SK-N-SH (cell line): ENCODE measurements at regions not wholly inside any gene's neighbourhood (a gene's known extent, or its start where the extent isn't known, plus 50 kb on each side); places are given as distances from the start of the nearest gene placed in this dataset.

Experiments used
- CTCF ChIA-PET: fragments of 300-600, 350-600 bp; formaldehyde crosslinking; extraction: SDS; loops from one replicate; lab custom pipeline; 2021; lab: Yijun Ruan, JAX
- POLR2A ChIA-PET: fragments of 350-600 bp; sonication (Branson Sonifier 250); formaldehyde crosslinking; extraction: SDS; loops from one replicate; lab custom pipeline; 2020; ENCODE audit warnings: antibody characterized with exemption, inconsistent platforms; lab: Yijun Ruan, JAX
- DNase-seq: peaks from one replicate; pipeline ENCODE4 v3.0.0; 2012
- H2AFZ ChIP-seq: fragments of 200-600 bp; sonication (generic); 2 replicates; pipeline ENCODE4 v1.8.1; 2016; ENCODE audit warnings: antibody characterized with exemption, mild to moderate bottlenecking, low read depth
- H3F3A ChIP-seq: fragments of 200-600 bp; sonication (generic); replicated peaks from 2 replicates; pipeline ENCODE3; 2016; ENCODE audit warnings: antibody characterized with exemption, mild to moderate bottlenecking; ENCODE audit not compliant: insufficient read depth
- H3K27ac ChIP-seq, 2 experiments: fragments of 200-500 bp in 1 of 2; fragments of 200-600 bp in 1 of 2; sonication (Bioruptor generic) in 1 of 2; sonication (generic), shearing (Covaris generic) in 1 of 2; 2 replicates each; pipeline versions ENCODE4 v1.5.1 to v1.6.1; 2014 to 2016; ENCODE audit warnings: low read depth in 2 of 2, inconsistent platforms in 1 of 2, low read length in 1 of 2, mild to moderate bottlenecking in 1 of 2, mixed read lengths in 1 of 2
- H3K27me3 ChIP-seq: fragments of 200-600 bp; sonication (generic), shearing (Covaris generic); 2 replicates; pipeline ENCODE4 v1.6.1; 2016; ENCODE audit warnings: mixed run types; ENCODE audit not compliant: insufficient read depth
- H3K36me3 ChIP-seq, 2 experiments: fragments of 200-500 bp in 1 of 2; fragments of 200-600 bp in 1 of 2; sonication (Bioruptor generic) in 1 of 2; sonication (generic) in 1 of 2; replicated peaks in 1 of 2; 2 replicates each; pipeline versions ENCODE3 to v1.5.1; 2014 to 2016; ENCODE audit warnings: low read length in 1 of 2, mild to moderate bottlenecking in 1 of 2; ENCODE audit not compliant: insufficient read depth in 2 of 2, control insufficient read depth in 1 of 2
- H3K4me1 ChIP-seq, 2 experiments: fragments of 200-500 bp in 1 of 2; fragments of 200-600 bp in 1 of 2; sonication (Bioruptor generic) in 1 of 2; sonication (generic), shearing (Covaris generic) in 1 of 2; 2 replicates each; pipeline versions ENCODE4 v1.5.1 to v1.6.1; 2014 to 2016; ENCODE audit warnings: low read depth in 1 of 2, low read length in 1 of 2, mixed run types in 1 of 2; ENCODE audit not compliant: insufficient read depth in 2 of 2, control insufficient read depth in 1 of 2
- H3K4me2 ChIP-seq: fragments of 200-600 bp; sonication (generic), shearing (Covaris generic); 2 replicates; pipeline ENCODE4 v1.6.1; 2017; ENCODE audit warnings: mixed run types
- H3K4me3 ChIP-seq, 2 experiments: fragments of 200-500 bp in 1 of 2; fragments of 200-600 bp in 1 of 2; sonication (Bioruptor generic) in 1 of 2; sonication (generic), shearing (Covaris generic) in 1 of 2; 2 replicates each; pipeline versions ENCODE4 v1.5.1 to v1.8.1; 2014 to 2016; ENCODE audit warnings: low read depth in 2 of 2, inconsistent platforms in 1 of 2, low read length in 1 of 2, mild to moderate bottlenecking in 1 of 2, mixed read lengths in 1 of 2, moderate library complexity in 1 of 2
- H3K79me2 ChIP-seq: fragments of 200-600 bp; sonication (generic); 2 replicates; pipeline ENCODE4 v1.8.1; 2017; ENCODE audit warnings: mild to moderate bottlenecking; ENCODE audit not compliant: insufficient read depth
- H3K9ac ChIP-seq: fragments of 200-600 bp; sonication (generic); 2 replicates; pipeline ENCODE4 v1.6.1; 2017; ENCODE audit warnings: mixed run types
- H3K9me2 ChIP-seq: fragments of 200-600 bp; sonication (generic); 2 replicates; pipeline ENCODE4 v1.6.1; 2017; ENCODE audit warnings: mixed run types
- H3K9me3 ChIP-seq: fragments of 200-600 bp; sonication (generic); 2 replicates; pipeline ENCODE4 v1.6.1; 2017; ENCODE audit warnings: mixed run types, mild to moderate bottlenecking, moderate library complexity
- H4K20me1 ChIP-seq: fragments of 200-600 bp; sonication (generic); 2 replicates; pipeline ENCODE4 v1.6.1; 2017; ENCODE audit warnings: mild to moderate bottlenecking, mixed run types; ENCODE audit not compliant: insufficient read depth
- CHD2 ChIP-seq: fragments of 150-350 bp; IDR thresholded peaks from 2 replicates; pipeline ENCODE4 v1.6.1; 2018; ENCODE audit warnings: low read length; ENCODE audit not compliant: partially characterized antibody
- CTCF ChIP-seq: fragments of 200-600 bp; sonication (generic); IDR thresholded peaks from 2 replicates; pipeline ENCODE4 v1.6.1; 2017; ENCODE audit warnings: antibody characterized with exemption, mild to moderate bottlenecking, moderate library complexity
- FOXJ3 ChIP-seq: sonication (generic); formaldehyde crosslinking; IDR thresholded peaks from 2 replicates; pipeline ENCODE4 v1.5.1; 2020; ENCODE audit warnings: mild to moderate bottlenecking, missing genetic modification reagents
- GATA2 ChIP-seq: sonication (generic); formaldehyde crosslinking; IDR thresholded peaks from 2 replicates; pipeline ENCODE4 v1.5.0; 2020; ENCODE audit warnings: mild to moderate bottlenecking, missing genetic modification reagents
- IRF3 ChIP-seq: fragments of 150-350 bp; IDR thresholded peaks from 2 replicates; pipeline ENCODE4 v1.6.1; 2016; ENCODE audit warnings: mild to moderate bottlenecking, low read depth, low read length
- JUND ChIP-seq: IDR thresholded peaks from 2 replicates; pipeline ENCODE4 v1.4.0; 2012
- PBX3 ChIP-seq: IDR thresholded peaks from 2 replicates; pipeline ENCODE4; 2012
- POLR2AphosphoS5 ChIP-seq: IDR thresholded peaks from 2 replicates; pipeline ENCODE4 v1.6.1; 2012; ENCODE audit warnings: low read depth, low read length
- RAD21 ChIP-seq: IDR thresholded peaks from 2 replicates; pipeline ENCODE4 v1.6.1; 2012; ENCODE audit warnings: mild to moderate bottlenecking, low read length
- RCOR1 ChIP-seq: fragments of 150-350 bp; IDR thresholded peaks from 2 replicates; pipeline ENCODE4 v1.6.1; 2017; ENCODE audit warnings: antibody characterized with exemption, low read length
- RXRA ChIP-seq: IDR thresholded peaks from 2 replicates; pipeline ENCODE4 v1.4.0; 2012; ENCODE audit warnings: low read depth, mild to moderate bottlenecking, borderline replicate concordance
- SMC3 ChIP-seq: IDR thresholded peaks from 2 replicates; pipeline ENCODE4 v1.6.1; 2012; ENCODE audit warnings: low read depth, low read length, improper control_type of control experiment
- TAF1 ChIP-seq: IDR thresholded peaks from 2 replicates; pipeline ENCODE4 v1.6.1; 2012; ENCODE audit warnings: low read depth, mild to moderate bottlenecking, low read length, moderate library complexity, borderline replicate concordance
- TCF12 ChIP-seq: IDR thresholded peaks from 2 replicates; pipeline ENCODE4 v1.4.0; 2012
- TEAD4 ChIP-seq: IDR thresholded peaks from 2 replicates; pipeline ENCODE4 v1.4.0; 2012; ENCODE audit warnings: mild to moderate bottlenecking, borderline replicate concordance; ENCODE audit not compliant: insufficient read depth
- YY1 ChIP-seq: IDR thresholded peaks from 2 replicates; pipeline ENCODE4 v1.4.0; 2012; ENCODE audit warnings: low read depth, mild to moderate bottlenecking
- WGBS: methylation state at CpG from one replicate; pipeline ENCODE4 v1.1.6; 2017; ENCODE audit warnings: low lambda C conversion rate; 5-methylcytosine and 5-hydroxymethylcytosine counted together
- TF ChIP-seq, protein P1 (sequence below): IDR thresholded peaks from 2 replicates; pipeline ENCODE4 v1.4.0; 2012; ENCODE audit warnings: low read depth, borderline replicate concordance
- TF ChIP-seq, protein P2 (sequence below): IDR thresholded peaks from 2 replicates; pipeline ENCODE4 v1.4.0; 2012; ENCODE audit warnings: low read depth, borderline replicate concordance

GRCh38 chr22:26970809-26971394, 313.5 kb downstream of the MIAT start:
- no peaks in the 10 kb centered on the region for H4K20me1 ChIP-seq
- H2AFZ ChIP-seq: no peak overlapping the region
- H3K27me3 ChIP-seq: no peaks in the 10 kb centered on the region
- no peak overlapping the region for H3K27ac ChIP-seq
- CTCF ChIA-PET: no interaction called here
- 16% methylated on average over 5 of the region's 5 CpGs for WGBS
- H3K4me1 ChIP-seq: no peaks in the 10 kb centered on the region
- DNase-seq: no peak
- H3K4me3 ChIP-seq: no peak overlapping the region
- POLR2A ChIA-PET: no interaction called here
- no peaks in the 10 kb centered on the region for H3K9me2 ChIP-seq
- no peak for TF ChIP-seq TCF12
- TF ChIP-seq, protein P1, sequence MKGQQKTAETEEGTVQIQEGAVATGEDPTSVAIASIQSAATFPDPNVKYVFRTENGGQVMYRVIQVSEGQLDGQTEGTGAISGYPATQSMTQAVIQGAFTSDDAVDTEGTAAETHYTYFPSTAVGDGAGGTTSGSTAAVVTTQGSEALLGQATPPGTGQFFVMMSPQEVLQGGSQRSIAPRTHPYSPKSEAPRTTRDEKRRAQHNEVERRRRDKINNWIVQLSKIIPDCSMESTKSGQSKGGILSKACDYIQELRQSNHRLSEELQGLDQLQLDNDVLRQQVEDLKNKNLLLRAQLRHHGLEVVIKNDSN: peak; percentile 77
- no peaks in the 10 kb centered on the region for H3K79me2 ChIP-seq
- no peak overlapping the region for H3K9ac ChIP-seq
- H3K36me3 ChIP-seq: no peaks in the 10 kb centered on the region
- no peaks in the 10 kb centered on the region for H3K9me3 ChIP-seq
- H3F3A ChIP-seq: no peaks in the 10 kb centered on the region
- no peak overlapping the region for H3K4me2 ChIP-seq

DNA sequence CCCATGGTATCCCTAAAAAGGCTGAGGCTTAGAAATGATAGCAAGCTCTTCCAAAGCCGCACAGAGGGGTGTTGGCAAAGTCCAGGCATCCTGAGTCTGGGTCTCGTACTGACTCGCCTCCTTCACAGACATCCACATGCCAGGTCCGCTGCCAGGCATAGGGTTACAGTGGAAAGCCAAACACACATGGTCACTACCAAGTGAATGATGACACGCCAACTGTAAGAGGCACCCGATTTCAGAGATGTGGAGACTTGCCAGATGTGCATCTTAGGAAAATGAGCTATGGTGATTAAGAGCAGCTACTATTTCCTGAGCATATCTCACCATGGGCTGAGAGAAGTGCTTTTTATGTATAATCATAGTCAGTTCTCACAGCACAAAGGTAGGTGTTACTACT, 314.9 kb downstream of the MIAT start:
- Histone ChIP-seq H3K4me3 (no peak overlapping the region), H2AFZ (no peak overlapping the region), H3K36me3 (no peaks in the 10 kb centered on the region), H3K9ac (no peak overlapping the region), H3K4me2 (no peak overlapping the region), H3K9me2 (no peaks in the 10 kb centered on the region), H3K79me2 (no peaks in the 10 kb centered on the region), H3F3A (no peaks in the 10 kb centered on the region), H3K4me1 (no peaks in the 10 kb centered on the region), H3K27ac (no peak overlapping the region), H3K27me3 (no peaks in the 10 kb centered on the region), H3K9me3 (no peaks in the 10 kb centered on the region)
- WGBS: 9% methylated on average over 4 of the region's 6 CpGs
- DNase-seq: no peak
- TF ChIP-seq RAD21: no peak
- TF ChIP-seq PBX3: no peak
- TF ChIP-seq IRF3: no peak
- TF ChIP-seq RCOR1: no peak
- TF ChIP-seq RXRA: no peak
- no peak for TF ChIP-seq GATA2
- no peak for TF ChIP-seq TAF1
- TF ChIP-seq, protein P2, sequence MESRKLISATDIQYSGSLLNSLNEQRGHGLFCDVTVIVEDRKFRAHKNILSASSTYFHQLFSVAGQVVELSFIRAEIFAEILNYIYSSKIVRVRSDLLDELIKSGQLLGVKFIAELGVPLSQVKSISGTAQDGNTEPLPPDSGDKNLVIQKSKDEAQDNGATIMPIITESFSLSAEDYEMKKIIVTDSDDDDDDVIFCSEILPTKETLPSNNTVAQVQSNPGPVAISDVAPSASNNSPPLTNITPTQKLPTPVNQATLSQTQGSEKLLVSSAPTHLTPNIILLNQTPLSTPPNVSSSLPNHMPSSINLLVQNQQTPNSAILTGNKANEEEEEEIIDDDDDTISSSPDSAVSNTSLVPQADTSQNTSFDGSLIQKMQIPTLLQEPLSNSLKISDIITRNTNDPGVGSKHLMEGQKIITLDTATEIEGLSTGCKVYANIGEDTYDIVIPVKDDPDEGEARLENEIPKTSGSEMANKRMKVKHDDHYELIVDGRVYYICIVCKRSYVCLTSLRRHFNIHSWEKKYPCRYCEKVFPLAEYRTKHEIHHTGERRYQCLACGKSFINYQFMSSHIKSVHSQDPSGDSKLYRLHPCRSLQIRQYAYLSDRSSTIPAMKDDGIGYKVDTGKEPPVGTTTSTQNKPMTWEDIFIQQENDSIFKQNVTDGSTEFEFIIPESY: no peak
- TF ChIP-seq JUND: no peak
- TF ChIP-seq CHD2: no peak
- TF ChIP-seq, protein P1: no peak
- TF ChIP-seq FOXJ3 (CRISPR knock-in tag): no peak
- TF ChIP-seq TEAD4: no peak
- no peak for TF ChIP-seq POLR2AphosphoS5
- no peak for TF ChIP-seq SMC3
- no peak for TF ChIP-seq YY1
- no peak for TF ChIP-seq CTCF
- TF ChIP-seq, all 33 proteins: peak for 0
- ChIA-PET CTCF (no interaction called here), POLR2A (no interaction called here)
- no peaks in the 10 kb centered on the region for H4K20me1 ChIP-seq
